Astrocyte (in vitro differentiated cells and primary cell): ENCODE measurements at regions not wholly inside any gene's neighbourhood (a gene's known extent, or its start where the extent isn't known, plus 50 kb on each side); places are given as distances from the start of the nearest gene placed in this dataset.

Source experiments
- EZH2 ChIP-seq: IDR thresholded peaks from 2 replicates; pipeline ENCODE4 v1.6.1; 2012; ENCODE audit warnings: mild to moderate bottlenecking, low read length, inconsistent platforms; ENCODE audit not compliant: insufficient read depth
- TF ChIP-seq, protein P1 (sequence below): IDR thresholded peaks from 2 replicates; pipeline ENCODE4 v1.5.1; 2011; ENCODE audit warnings: low read depth, mild to moderate bottlenecking, inconsistent platforms, low read length, moderate library complexity; ENCODE audit not compliant: insufficient read depth

DNA sequence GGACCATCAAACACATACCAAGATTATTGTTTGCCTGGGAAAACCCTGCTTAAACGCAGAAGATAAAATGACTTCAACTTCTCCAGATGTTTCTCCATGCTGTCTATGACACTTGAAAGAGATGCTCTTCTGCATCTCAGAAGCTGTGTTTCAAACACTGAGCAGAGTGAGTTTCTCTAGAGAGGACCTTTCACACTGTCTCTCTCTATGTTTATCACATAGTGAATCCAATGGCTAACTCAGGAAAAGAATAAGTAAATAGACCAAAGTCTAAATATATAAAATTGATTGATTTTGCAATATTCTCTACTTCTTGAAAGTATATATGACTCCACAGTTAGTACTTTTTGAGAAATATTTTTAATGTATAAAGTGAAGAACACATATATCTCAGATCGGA lies 325.6 kb upstream of the USP15 start:
- TF ChIP-seq, protein P1, sequence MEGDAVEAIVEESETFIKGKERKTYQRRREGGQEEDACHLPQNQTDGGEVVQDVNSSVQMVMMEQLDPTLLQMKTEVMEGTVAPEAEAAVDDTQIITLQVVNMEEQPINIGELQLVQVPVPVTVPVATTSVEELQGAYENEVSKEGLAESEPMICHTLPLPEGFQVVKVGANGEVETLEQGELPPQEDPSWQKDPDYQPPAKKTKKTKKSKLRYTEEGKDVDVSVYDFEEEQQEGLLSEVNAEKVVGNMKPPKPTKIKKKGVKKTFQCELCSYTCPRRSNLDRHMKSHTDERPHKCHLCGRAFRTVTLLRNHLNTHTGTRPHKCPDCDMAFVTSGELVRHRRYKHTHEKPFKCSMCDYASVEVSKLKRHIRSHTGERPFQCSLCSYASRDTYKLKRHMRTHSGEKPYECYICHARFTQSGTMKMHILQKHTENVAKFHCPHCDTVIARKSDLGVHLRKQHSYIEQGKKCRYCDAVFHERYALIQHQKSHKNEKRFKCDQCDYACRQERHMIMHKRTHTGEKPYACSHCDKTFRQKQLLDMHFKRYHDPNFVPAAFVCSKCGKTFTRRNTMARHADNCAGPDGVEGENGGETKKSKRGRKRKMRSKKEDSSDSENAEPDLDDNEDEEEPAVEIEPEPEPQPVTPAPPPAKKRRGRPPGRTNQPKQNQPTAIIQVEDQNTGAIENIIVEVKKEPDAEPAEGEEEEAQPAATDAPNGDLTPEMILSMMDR = no peak
- TF ChIP-seq EZH2 = no peak
